ENCODE measurements at regions not wholly inside any gene's neighbourhood (a gene's known extent, or its start where the extent isn't known, plus 50 kb on each side); places are given as distances from the start of the nearest gene placed in this dataset.

DNA sequence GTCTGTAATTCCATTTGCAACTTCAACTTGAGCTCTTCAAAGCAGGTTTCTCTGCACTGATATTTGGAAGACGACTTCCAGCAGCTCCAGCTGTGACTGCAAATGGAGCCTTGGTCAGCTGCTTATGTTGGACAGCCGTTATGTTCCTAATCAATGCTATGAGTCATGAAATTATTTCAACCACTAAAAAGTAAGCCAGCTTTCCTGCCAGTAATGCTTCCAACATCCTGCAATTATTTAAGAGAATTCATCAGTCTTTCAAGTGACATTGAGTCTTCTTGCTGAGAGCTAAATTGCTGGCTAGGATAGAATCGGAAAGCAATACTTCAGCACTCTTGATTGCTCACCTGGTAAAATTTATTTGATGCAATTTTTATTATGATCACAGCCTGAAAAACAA, 375.7 kb downstream of the MMUT start:
- Histone ChIP-seq H3K27me3 (no peaks in the 10 kb centered on the region), H3K9me3 (no peaks in the 10 kb centered on the region), H3K4me3 (no peak overlapping the region), H3K4me1 (no peaks in the 10 kb centered on the region), H3K27ac (no peak overlapping the region), H3K36me3 (no peaks in the 10 kb centered on the region)
- TF ChIP-seq, protein P1, sequence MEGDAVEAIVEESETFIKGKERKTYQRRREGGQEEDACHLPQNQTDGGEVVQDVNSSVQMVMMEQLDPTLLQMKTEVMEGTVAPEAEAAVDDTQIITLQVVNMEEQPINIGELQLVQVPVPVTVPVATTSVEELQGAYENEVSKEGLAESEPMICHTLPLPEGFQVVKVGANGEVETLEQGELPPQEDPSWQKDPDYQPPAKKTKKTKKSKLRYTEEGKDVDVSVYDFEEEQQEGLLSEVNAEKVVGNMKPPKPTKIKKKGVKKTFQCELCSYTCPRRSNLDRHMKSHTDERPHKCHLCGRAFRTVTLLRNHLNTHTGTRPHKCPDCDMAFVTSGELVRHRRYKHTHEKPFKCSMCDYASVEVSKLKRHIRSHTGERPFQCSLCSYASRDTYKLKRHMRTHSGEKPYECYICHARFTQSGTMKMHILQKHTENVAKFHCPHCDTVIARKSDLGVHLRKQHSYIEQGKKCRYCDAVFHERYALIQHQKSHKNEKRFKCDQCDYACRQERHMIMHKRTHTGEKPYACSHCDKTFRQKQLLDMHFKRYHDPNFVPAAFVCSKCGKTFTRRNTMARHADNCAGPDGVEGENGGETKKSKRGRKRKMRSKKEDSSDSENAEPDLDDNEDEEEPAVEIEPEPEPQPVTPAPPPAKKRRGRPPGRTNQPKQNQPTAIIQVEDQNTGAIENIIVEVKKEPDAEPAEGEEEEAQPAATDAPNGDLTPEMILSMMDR (IDR thresholded peaks at IDR 0.05): no peak
- no peak for DNase-seq
- intact Hi-C loops (cut with DNase I; ENCODE audit: low total_unique reads): no loop called here

DNA sequence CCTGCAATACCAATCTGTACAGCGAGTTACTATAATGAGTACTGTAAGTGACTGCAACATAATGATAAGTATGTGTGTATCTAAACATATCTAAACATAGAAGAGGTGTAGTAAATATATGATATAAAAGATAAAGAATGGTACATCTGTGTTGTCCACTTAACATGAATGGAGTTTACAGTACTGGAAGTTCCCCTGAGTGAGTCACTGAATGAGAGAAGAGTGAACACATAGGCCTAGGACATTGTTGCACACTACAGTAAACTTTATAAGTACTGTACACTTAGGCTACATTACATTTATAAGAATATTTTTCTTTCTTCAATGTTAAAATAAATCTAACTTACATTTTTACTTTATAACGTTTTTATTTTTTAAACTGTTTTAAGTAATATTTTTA, 380.4 kb downstream of the MMUT start:
- intact Hi-C loops (cut with DNase I; ENCODE audit: low total_unique reads): no loop called here
- no peak overlapping the region for H3K4me3 ChIP-seq
- TF ChIP-seq, protein P1 (IDR thresholded peaks at IDR 0.05): no peak
- no peaks in the 10 kb centered on the region for H3K27me3 ChIP-seq
- no peaks in the 10 kb centered on the region for H3K9me3 ChIP-seq
- no peak overlapping the region for H3K27ac ChIP-seq
- no peak for DNase-seq
- no peaks in the 10 kb centered on the region for H3K36me3 ChIP-seq
- H3K4me1 ChIP-seq: no peaks in the 10 kb centered on the region

GRCh38 chr6:49072885-49073620, 390.0 kb downstream of the MMUT start:
- Histone ChIP-seq H3K36me3 (no peaks in the 10 kb centered on the region), H3K9me3 (no peaks in the 10 kb centered on the region), H3K27me3 (no peaks in the 10 kb centered on the region), H3K4me3 (no peak overlapping the region), H3K27ac (no peak overlapping the region), H3K4me1 (no peaks in the 10 kb centered on the region)
- intact Hi-C loops (cut with DNase I; ENCODE audit: low total_unique reads): no loop called here
- no peak for DNase-seq
- TF ChIP-seq, protein P1 (IDR thresholded peaks at IDR 0.05): no peak

DNA sequence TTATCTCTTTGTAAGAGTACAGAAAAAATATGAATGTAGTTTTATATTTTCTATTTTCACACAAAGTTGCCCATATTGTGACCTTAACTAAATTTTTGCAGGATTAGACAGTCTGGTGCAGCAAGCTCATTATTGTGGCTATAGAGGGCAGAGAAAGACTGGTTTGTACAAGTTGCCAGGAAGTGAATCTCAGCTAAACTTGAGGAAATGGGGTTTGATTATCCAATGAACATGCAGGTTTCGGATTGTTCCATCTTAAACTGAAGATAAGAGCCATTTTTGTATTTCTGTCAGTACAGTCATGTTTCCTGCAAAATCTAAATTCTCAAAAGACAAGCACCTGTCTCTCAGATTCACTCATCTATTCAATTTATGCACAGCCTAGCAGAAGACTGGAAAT, 390.9 kb downstream of the MMUT start:
- Histone ChIP-seq H3K27ac (no peak overlapping the region), H3K4me3 (no peak overlapping the region), H3K4me1 (no peaks in the 10 kb centered on the region), H3K36me3 (no peaks in the 10 kb centered on the region), H3K9me3 (no peaks in the 10 kb centered on the region), H3K27me3 (no peaks in the 10 kb centered on the region)
- intact Hi-C loops (cut with DNase I; ENCODE audit: low total_unique reads): no loop called here
- DNase-seq: no peak
- TF ChIP-seq, protein P1 (IDR thresholded peaks at IDR 0.05): no peak

DNA sequence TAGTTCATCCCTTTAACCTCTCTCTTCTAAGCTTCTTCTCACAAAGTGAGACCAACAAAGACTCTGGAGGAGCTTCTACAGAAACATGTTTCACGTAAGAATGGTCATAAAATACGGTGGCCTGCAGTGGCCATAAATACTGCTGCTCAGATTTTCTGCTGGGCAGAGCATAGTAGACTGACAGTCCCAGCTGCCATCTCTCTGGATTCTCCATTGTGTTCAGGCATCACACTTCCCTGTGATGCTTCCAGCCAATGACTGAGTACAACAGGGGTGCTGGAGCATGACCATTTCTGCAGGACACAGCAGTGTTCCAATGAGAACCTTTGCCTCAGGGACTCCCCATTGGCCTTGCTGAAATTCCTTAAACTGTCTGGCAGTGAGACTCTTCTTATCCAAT, 392.6 kb downstream of the MMUT start:
- no peak overlapping the region for H3K27ac ChIP-seq
- intact Hi-C loops (cut with DNase I; ENCODE audit: low total_unique reads): no loop called here
- no peaks in the 10 kb centered on the region for H3K36me3 ChIP-seq
- no peaks in the 10 kb centered on the region for H3K27me3 ChIP-seq
- H3K4me3 ChIP-seq: no peak overlapping the region
- no peak for DNase-seq
- H3K9me3 ChIP-seq: no peaks in the 10 kb centered on the region
- H3K4me1 ChIP-seq: no peaks in the 10 kb centered on the region
- TF ChIP-seq, protein P1 (IDR thresholded peaks at IDR 0.05): no peak

- TF ChIP-seq, protein P1 (IDR thresholded peaks at IDR 0.05): no peak
- Histone ChIP-seq H3K9me3 (no peaks in the 10 kb centered on the region), H3K27me3 (no peaks in the 10 kb centered on the region), H3K36me3 (no peaks in the 10 kb centered on the region), H3K4me3 (no peak overlapping the region), H3K27ac (no peak overlapping the region), H3K4me1 (no peaks in the 10 kb centered on the region)
- DNase-seq: no peak
- intact Hi-C loops (cut with DNase I; ENCODE audit: low total_unique reads): no loop called here
Measured at GRCh38 chr6:49054311-49054710, 408.7 kb downstream of the MMUT start.
